B cell (primary cell): ENCODE measurements at regions not wholly inside any gene's neighbourhood (a gene's known extent, or its start where the extent isn't known, plus 50 kb on each side); places are given as distances from the start of the nearest gene placed in this dataset.

Experiments
- EZH2 ChIP-seq: IDR thresholded peaks from 2 replicates; pipeline ENCODE4 v1.6.1; 2012; ENCODE audit warnings: borderline replicate concordance, low read depth, mild to moderate bottlenecking, moderate library complexity, low read length; ENCODE audit not compliant: insufficient read depth, poor library complexity, severe bottlenecking
- TF ChIP-seq, protein P1 (sequence below): fragments of 200-600 bp; IDR thresholded peaks from one replicate; pipeline ENCODE4 v1.8.0; 2022; ENCODE audit warnings: antibody characterized with exemption, mild to moderate bottlenecking

DNA sequence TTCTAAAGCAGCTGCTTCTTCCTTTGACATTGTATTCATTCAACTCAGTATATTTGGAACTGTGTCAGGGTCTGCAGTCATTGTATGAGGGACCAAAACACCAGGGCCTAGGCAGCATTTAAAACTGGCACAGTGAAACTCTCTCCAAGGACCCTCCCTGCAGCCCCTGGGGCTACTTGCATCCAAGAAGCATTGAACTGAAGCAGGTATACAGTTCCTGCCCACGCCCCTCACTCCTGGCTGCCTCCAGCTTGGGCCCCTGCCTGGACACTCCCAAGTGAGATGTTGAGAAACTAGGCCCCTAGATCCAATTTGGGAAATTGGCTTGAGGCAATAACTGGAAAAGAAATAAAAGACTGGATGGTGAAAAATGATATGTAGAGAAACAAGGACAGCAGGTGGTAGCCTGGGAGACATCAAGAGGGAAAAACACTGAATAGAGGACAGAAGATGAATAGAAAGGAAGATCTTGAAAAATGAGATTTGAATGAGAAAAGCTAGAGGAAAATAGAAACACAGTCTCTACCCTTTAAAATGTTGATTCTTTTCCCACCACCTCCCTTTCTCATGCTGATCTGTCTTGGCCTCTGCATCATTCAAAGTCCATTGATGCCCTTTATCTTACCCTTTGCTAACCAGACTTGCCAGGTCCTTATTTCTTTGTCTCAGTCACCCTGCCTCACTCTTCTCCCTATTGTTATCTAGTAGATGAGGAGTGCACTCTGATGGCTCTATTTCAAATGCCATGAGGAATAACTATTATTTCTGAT is 368.8 kb upstream of the CDH8 start:
- TF ChIP-seq, protein P1, sequence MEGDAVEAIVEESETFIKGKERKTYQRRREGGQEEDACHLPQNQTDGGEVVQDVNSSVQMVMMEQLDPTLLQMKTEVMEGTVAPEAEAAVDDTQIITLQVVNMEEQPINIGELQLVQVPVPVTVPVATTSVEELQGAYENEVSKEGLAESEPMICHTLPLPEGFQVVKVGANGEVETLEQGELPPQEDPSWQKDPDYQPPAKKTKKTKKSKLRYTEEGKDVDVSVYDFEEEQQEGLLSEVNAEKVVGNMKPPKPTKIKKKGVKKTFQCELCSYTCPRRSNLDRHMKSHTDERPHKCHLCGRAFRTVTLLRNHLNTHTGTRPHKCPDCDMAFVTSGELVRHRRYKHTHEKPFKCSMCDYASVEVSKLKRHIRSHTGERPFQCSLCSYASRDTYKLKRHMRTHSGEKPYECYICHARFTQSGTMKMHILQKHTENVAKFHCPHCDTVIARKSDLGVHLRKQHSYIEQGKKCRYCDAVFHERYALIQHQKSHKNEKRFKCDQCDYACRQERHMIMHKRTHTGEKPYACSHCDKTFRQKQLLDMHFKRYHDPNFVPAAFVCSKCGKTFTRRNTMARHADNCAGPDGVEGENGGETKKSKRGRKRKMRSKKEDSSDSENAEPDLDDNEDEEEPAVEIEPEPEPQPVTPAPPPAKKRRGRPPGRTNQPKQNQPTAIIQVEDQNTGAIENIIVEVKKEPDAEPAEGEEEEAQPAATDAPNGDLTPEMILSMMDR = no peak
- TF ChIP-seq EZH2 = no peak
